ENCODE measurements at regions not wholly inside any gene's neighbourhood (a gene's known extent, or its start where the extent isn't known, plus 50 kb on each side); places are given as distances from the start of the nearest gene placed in this dataset.

GRCh38 chr20:24077145-24077544 lies 88.6 kb upstream of the GGTLC1 start:
- no peaks in the 10 kb centered on the region for H3K36me3 Mint-ChIP-seq
- ATAC-seq, result no peak
- no peaks in the 10 kb centered on the region for H3K27me3 Mint-ChIP-seq (ENCODE audit: low read depth in 2 of 2)
- Histone ChIP-seq H3K4me3 (ENCODE audit: low read length) (no peak overlapping the region), H3K36me3 (ENCODE audit: control insufficient read depth, insufficient read depth, low read length) (no peaks in the 10 kb centered on the region), H3K4me1 (ENCODE audit: control insufficient read depth, insufficient read depth, low read length) (no peaks in the 10 kb centered on the region), H3K27ac (ENCODE audit: low read length) (no peak overlapping the region), H3K9me3 (ENCODE audit: control insufficient read depth, insufficient read depth, low read length) (no peaks in the 10 kb centered on the region), H3K27me3 (ENCODE audit: control insufficient read depth, insufficient read depth, low read length) (no peaks in the 10 kb centered on the region)
- intact Hi-C loops (cut with micrococcal nuclease), result no loop called here
- TF ChIP-seq CTCF (IDR thresholded peaks at IDR 0.05), result no peak
- no peak overlapping the region for H3K27ac Mint-ChIP-seq
- no peak for DNase-seq
- H3K4me1 Mint-ChIP-seq, result no peaks in the 10 kb centered on the region
- no peaks in the 10 kb centered on the region for H3K9me3 Mint-ChIP-seq
- no peak overlapping the region for H3K4me3 Mint-ChIP-seq

GRCh38 chr20:24070679-24071078 lies 82.1 kb upstream of the GGTLC1 start:
- H3K27ac Mint-ChIP-seq, result no peak overlapping the region
- TF ChIP-seq CTCF (IDR thresholded peaks at IDR 0.05), result no peak
- peaks cover 0 to 2% of the 10 kb centered on the region in 2 donors for H3K27me3 Mint-ChIP-seq (ENCODE audit: low read depth in 2 of 2)
- peaks cover 15% of the 10 kb centered on the region for H3K36me3 Mint-ChIP-seq
- H3K4me3 Mint-ChIP-seq, result no peak overlapping the region
- Histone ChIP-seq H3K27ac (ENCODE audit: low read length) (no peak overlapping the region), H3K9me3 (ENCODE audit: control insufficient read depth, insufficient read depth, low read length) (peaks cover 8% of the 10 kb centered on the region), H3K4me3 (ENCODE audit: low read length) (no peak overlapping the region), H3K27me3 (ENCODE audit: control insufficient read depth, insufficient read depth, low read length) (no peaks in the 10 kb centered on the region), H3K4me1 (ENCODE audit: control insufficient read depth, insufficient read depth, low read length) (peaks cover 6% of the 10 kb centered on the region), H3K36me3 (ENCODE audit: control insufficient read depth, insufficient read depth, low read length) (no peaks in the 10 kb centered on the region)
- ATAC-seq, result no peak
- H3K4me1 Mint-ChIP-seq, result peaks cover 9 to 10% of the 10 kb centered on the region in 2 donors
- WGBS (ENCODE audit: insufficient coverage), result no CpG with 5 or more reads among the region's 2 CpGs
- intact Hi-C loops (cut with micrococcal nuclease), result no loop called here
- peaks cover 8 to 11% of the 10 kb centered on the region in 2 donors for H3K9me3 Mint-ChIP-seq
- DNase-seq, result no peak

GRCh38 chr20:24066076-24066700 lies 77.6 kb upstream of the GGTLC1 start:
- TF ChIP-seq CTCF (IDR thresholded peaks at IDR 0.05), result no peak
- peak overlapping the region; percentile 70 for H3K4me3 Mint-ChIP-seq
- peaks cover 11% of the 10 kb centered on the region for H3K36me3 Mint-ChIP-seq
- peaks cover 6 to 10% of the 10 kb centered on the region in 2 donors for H3K9me3 Mint-ChIP-seq
- H3K27ac ChIP-seq (ENCODE audit: low read length), result no peak overlapping the region
- ATAC-seq (peak; percentile 63 to 89 (median 73)), DNase-seq (peak in 1 of 2 donors; percentile 55)
- H3K27me3 ChIP-seq (ENCODE audit: control insufficient read depth, insufficient read depth, low read length), result no peaks in the 10 kb centered on the region
- H3K4me1 ChIP-seq (ENCODE audit: control insufficient read depth, insufficient read depth, low read length), result peaks cover 6% of the 10 kb centered on the region
- no peaks in the 10 kb centered on the region for H3K36me3 ChIP-seq (ENCODE audit: control insufficient read depth, insufficient read depth, low read length)
- no peak overlapping the region for H3K4me3 ChIP-seq (ENCODE audit: low read length)
- peaks cover 5% of the 10 kb centered on the region for H3K9me3 ChIP-seq (ENCODE audit: control insufficient read depth, insufficient read depth, low read length)
- H3K4me1 Mint-ChIP-seq, result peaks cover 18 to 19% of the 10 kb centered on the region in 2 donors
- intact Hi-C loops (cut with micrococcal nuclease), result no loop called here
- H3K27me3 Mint-ChIP-seq (ENCODE audit: low read depth in 2 of 2), result peaks cover 0 to 2% of the 10 kb centered on the region in 2 donors
- 13% methylated on average over 6 of the region's 6 CpGs for WGBS (ENCODE audit: insufficient coverage)
- H3K27ac Mint-ChIP-seq, result peak overlapping the region; percentile 48 to 82

- no peaks in the 10 kb centered on the region for H3K36me3 Mint-ChIP-seq
- Histone ChIP-seq H3K4me3 (ENCODE audit: low read length) (no peak overlapping the region), H3K27ac (ENCODE audit: low read length) (no peak overlapping the region), H3K4me1 (ENCODE audit: control insufficient read depth, insufficient read depth, low read length) (peaks cover 6% of the 10 kb centered on the region), H3K27me3 (ENCODE audit: control insufficient read depth, insufficient read depth, low read length) (no peaks in the 10 kb centered on the region), H3K36me3 (ENCODE audit: control insufficient read depth, insufficient read depth, low read length) (no peaks in the 10 kb centered on the region), H3K9me3 (ENCODE audit: control insufficient read depth, insufficient read depth, low read length) (peaks cover 2% of the 10 kb centered on the region)
- DNase-seq (no peak), ATAC-seq (no peak)
- TF ChIP-seq CTCF (IDR thresholded peaks at IDR 0.05), result no peak
- H3K27ac Mint-ChIP-seq, result no peak overlapping the region
- H3K9me3 Mint-ChIP-seq, result no peaks in the 10 kb centered on the region
- H3K27me3 Mint-ChIP-seq (ENCODE audit: low read depth in 2 of 2), result peaks cover 0 to 2% of the 10 kb centered on the region in 2 donors
- no peak overlapping the region for H3K4me3 Mint-ChIP-seq
- intact Hi-C loops (cut with micrococcal nuclease), result no loop called here
- H3K4me1 Mint-ChIP-seq, result peaks cover 18 to 19% of the 10 kb centered on the region in 2 donors
Measured at GRCh38 chr20:24064915-24065314, 76.3 kb upstream of the GGTLC1 start.
